ENCODE measurements at regions not wholly inside any gene's neighbourhood (a gene's known extent, or its start where the extent isn't known, plus 50 kb on each side); places are given as distances from the start of the nearest gene placed in this dataset.
"Not testable (repeated sequence)": the region's sequence is repeated elsewhere in the genome, so short reads cannot be mapped to it uniquely, and the experiment has no call there.

- no peak for DNase-seq
Measured at GRCh38 chr3:839981-840380, 252.8 kb upstream of the CNTN6 start.

DNA sequence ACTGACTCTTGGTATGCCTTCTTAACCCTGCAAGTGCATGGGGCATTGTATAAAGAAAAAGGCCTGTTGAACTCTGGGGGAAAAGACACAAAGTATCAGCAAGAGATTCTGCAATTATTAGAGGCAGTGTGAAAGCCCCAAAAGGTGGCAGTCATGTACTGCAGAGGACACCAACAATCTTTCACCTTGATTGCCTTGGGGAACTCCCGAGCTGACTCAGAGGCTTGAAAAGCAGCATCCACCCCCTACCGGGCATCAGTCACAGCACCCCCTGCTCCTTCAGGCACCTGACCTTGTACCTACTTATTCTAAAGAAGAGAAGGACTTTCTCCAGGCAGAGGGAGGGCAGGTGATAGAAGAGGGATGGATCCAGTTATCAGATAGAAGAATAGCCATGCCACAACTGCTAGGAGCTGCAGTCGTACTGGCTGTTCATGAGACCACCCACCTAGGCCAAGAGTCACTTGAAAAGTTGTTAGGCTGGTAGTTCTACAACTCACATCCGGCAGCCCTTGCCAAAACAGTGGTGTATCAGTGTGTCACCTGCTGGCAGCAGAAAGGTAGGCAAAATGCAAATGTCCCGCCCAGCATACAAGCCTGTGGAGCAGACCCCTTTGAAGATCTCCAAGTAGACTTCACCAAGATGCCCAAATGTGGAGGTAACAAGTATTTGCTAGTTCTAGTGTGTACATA, 241.6 kb upstream of the CNTN6 start:
- DNase-seq, result no peak

DNA sequence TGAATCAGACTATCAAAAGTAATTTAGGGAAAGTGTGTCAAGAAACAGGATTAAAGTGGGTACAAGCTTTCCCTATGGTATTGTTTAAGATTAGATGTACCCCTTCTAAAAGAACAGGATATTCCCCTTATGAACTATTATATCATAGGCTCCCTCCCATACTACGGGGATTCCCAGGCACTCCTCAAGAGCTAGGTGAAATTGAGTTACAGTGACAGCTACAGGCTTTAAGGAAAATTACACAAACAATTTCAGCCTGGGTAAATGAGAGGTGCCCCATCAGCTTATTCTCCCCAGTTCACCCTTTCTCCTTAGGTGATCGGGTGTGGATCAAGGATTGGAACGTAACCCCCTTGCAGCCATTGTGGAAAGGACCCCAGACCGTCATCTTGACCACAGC, 240.8 kb upstream of the CNTN6 start:
- DNase-seq, result no peak

DNA sequence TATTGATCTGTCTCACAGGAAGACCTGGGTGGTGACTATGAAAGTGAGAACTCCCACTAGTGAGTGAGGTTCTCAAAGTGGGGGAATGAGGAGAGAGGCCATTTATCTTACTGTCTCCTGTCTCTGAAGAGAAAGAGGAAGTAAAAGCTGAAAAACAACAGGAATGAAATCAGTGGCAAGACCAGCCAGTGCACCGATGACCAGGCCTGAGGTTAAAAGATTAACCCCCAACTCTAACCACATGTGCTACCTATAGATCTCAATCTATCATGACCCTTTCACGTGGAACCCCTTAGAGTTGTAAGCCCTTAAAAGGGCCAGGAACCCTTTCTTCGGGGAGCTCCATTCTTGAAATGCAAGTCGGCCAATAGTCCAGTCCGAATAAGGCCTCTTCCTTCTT, 239.3 kb upstream of the CNTN6 start:
- no peak for DNase-seq

- no peak for DNase-seq
Measured at GRCh38 chr3:859135-859534, 233.7 kb upstream of the CNTN6 start.

DNA sequence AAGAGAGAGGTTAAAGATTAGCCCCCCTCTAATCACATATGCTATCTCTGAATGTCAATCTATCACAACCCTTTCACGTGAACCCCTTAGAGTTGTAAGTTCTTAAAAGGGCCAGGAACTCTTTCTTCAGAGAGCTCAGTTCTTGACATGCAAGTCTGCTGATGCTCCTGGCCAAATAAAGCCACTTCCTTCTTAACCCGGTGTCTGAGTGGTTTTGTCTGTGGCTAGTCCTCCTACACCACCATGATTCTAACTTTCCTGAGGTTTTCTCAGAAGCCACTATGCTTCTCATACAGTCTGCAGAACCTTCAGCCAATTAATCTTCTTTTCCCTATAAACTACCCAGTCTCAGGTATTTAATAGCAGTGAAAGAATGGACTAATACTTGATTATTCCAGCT, 231.1 kb upstream of the CNTN6 start:
- DNase-seq, result no peak

GRCh38 chr3:869269-869668, 223.6 kb upstream of the CNTN6 start:
- no peak for DNase-seq

DNA sequence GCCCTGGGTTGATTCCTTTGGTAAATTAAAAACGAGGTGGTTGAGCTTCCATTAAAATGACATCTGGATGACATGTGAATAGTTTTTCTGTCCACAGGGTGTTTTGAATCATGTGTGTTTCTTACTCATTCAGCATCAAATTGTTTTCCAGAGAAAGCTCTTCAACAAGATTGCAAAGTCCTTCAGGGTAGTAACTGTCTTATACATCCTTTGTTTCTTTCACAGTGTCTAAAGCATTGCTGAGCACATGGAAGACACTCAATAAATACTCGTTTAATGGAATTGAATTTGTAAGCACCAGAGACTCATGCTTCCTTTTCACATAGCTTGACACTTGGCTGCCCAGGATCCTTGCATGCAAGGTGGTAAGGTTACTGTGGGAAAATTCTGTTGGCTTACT, 223.1 kb upstream of the CNTN6 start:
- no peak for DNase-seq

DNA sequence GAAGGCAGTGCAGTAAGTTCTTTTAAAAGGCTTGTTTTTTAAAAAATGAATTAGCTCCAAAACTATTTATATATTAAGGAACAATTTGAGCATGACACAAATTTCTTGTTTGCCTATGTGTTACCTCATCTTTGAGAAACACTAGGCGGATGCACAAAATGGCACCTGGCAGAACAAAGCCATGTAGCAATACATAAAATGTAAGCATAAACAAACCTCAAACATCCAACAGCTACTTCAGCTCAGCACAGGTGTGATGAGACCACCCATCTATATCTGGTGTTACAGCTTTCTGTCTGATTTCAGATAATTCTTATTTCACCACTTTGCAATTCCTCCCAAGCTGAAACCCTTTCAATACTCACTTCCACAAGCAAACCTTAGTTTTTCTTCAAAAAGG, 221.2 kb upstream of the CNTN6 start:
- DNase-seq, result no peak

- DNase-seq, result no peak
Measured at GRCh38 chr3:877001-877400, 215.8 kb upstream of the CNTN6 start.

- DNase-seq, result no peak
Measured at GRCh38 chr3:878746-879145, 214.1 kb upstream of the CNTN6 start.

DNA sequence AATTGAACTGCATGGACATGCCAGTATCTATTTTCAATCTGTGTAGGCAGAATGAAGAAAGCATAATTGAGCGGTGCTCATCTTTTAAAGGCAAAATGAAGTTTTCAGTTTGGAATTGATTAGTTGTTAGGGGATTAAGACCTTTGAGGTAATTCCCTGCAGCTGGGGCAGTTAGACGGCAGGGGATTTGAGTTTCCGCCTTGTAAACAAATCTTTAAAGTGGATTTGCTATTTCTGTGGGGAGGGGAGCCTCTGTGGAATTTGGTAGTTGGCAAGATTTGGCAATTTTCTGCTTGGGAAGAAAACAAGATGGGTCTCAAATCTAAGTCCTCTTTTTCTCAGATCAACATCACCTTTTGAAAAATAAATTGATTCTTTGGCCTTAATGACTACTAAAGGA, 212.5 kb upstream of the CNTN6 start:
- no peak for DNase-seq

- no peak for DNase-seq
Measured at GRCh38 chr3:882533-882932, 210.3 kb upstream of the CNTN6 start.

DNA sequence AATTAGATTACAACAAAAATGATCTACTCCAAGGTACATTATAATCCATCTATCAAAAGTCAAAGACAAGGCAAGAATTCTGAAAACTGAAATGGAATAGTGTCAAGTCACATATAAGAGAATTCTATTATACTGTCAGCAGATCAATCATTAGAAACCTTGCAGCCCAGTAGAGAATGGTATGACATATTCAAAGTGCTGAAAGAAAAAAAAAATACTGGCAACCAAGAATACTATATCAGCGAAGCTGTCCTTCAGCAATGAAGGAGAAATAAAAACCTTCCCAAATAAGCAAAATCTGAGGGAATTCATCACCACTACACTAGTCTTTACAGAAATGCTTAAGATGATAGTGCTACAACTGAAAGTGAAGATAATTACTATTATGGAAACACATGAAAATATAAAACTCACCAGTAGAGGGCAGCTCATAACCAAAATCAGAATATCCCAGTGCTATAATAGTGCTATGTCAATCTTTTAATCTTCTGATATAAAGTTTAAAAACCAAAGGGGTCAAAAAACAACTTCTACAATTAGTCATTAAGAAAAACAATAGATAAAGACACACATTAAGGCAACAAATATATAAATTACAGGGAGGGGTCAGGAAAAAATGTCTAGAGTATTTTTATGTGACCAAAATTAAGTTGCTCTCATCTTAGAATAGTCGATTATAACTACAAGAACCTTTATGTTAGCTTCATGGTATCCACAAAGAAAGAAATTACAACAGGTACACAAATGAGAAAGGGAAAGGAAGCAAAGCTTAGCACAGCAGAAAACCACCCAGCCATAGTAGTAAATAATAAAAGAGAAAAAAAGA, 190.7 kb upstream of the CNTN6 start:
- no peak for DNase-seq

DNA sequence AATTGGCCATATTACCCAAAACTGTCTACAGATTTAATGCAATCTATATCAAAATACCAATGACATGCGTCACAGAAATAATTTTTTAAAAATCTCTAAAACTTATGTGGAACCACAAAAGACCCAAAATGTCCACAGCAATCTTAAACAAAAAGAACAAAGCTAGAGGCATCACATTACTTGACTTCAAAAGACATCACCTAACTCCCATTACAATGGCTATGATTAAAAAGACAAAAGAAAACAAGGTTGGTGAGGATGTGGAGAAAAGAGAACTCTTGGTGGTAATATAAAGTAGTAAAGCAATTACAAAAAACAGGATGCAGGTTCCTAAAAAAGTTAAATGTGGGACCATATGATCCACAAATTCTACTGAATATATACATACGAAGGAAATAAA, 187.6 kb upstream of the CNTN6 start:
- no peak for DNase-seq

DNA sequence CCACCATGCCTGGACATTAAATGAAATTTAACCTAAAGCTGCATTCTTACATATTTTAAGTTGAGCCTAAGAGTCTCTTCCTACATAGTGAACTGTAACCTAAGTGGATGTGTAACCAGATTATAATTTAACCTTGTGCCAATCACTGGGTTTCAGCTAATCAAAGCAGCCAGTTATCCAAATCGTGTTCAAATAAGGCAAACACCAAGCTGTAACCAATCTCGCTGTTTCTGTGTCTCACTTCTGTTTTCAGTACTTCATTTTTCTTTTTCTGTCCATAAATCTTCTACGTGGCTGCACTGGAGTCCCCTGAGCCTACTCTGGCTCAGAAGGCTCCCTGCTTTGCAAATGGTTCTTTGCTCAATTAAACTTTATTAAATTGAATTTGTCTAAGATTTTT, 186.1 kb upstream of the CNTN6 start:
- DNase-seq, result no peak

DNA sequence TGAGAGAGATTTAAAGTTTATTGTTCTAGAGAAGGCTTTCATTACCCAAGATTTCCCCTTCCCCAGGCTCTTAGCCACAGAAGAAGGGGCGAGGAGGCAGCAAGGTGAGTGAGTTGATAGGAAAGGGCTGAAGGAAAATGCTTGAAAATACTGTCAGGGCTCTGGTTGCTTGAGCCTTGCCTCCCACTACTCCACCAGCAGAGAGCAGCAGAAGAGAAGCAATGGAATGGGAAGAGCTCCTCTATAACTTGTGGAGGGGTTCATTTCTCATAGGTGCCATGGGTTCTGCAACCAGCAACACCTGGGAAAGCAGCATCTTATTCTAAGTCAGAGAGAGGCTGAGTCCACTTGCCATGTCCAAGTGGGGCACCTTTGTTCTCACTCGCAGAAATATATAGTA, 184.0 kb upstream of the CNTN6 start:
- DNase-seq, result no peak

DNA sequence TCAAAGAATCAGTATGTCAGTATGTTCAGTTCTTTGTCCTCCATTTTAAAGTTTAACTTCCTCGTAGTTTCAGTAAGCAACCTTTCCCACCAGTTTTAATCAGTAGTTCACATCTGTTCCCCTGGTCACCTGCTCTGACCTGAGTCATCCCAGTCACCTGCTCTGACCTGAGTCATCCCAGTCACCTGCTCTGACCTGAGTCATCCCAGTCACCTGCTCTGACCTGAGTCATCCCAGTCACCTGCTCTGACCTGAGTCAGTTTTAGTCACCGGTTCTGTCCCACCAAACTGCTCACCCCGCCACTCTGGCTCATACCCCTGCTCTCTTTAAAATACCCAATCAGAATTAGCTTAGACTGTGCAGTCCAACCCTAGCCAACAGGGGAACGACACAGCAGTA, 180.1 kb upstream of the CNTN6 start:
- not testable (repeated sequence) for DNase-seq

- no peak for DNase-seq
Measured at GRCh38 chr3:923161-923910, 169.5 kb upstream of the CNTN6 start.

GRCh38 chr3:930866-931265, 162.0 kb upstream of the CNTN6 start:
- no peak for DNase-seq

- DNase-seq, result no peak
Measured at GRCh38 chr3:933326-933725, 159.5 kb upstream of the CNTN6 start.

- no peak for DNase-seq
Measured at GRCh38 chr3:944786-945185, 148.0 kb upstream of the CNTN6 start.

DNA sequence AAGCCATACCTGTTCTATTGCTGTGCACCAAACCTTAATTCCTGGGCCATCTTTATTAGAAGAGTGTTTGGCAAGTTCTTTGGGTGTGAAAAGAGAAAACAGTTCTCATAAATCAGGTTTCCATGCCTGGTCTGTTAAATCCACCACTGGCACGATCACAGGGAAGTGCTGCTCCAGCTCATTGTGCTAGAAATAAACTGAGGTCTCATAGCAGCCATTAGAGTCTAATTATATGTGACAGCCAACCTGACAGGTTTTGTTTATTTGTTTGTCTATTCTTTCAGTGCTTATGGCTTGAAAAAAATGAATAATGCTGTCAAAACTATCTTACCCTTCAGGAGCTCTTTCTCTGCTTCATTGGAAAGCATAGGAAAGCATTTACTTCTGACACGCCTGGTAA, 147.1 kb upstream of the CNTN6 start:
- DNase-seq, result no peak

DNA sequence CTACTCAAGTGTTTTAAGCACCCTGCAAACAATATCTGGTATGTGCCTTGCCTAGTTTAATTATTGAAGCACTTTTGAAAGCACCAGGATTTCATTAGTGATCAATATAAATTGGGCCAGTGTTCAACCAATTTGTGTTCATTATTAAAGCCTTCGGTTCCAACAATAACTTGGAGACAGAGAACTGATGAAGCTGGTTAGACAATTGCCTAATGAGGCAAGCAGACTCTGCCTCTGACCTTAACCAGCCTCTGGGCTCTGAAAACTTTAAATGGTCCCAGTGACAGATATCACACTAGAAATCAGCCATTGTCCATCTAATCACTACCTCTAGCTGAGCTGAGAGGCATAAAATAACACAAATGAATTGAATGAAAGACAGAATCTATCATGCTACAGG, 139.9 kb upstream of the CNTN6 start:
- DNase-seq, result no peak
